Naive B cell (primary cell): ENCODE measurements at regions not wholly inside any gene's neighbourhood (a gene's known extent, or its start where the extent isn't known, plus 50 kb on each side); places are given as distances from the start of the nearest gene placed in this dataset.

ENCODE experiments used
- ATAC-seq, 2 donors: fragments of 150-1000 bp; cut with Tn5 transposase; 2 replicates each; pipeline ENCODE4 v1.10.0; 2021; ENCODE audit warnings: low read depth in 2 of 2, mild to moderate bottlenecking in 2 of 2, moderate library complexity in 2 of 2
- DNase-seq: peaks from one replicate; pipeline ENCODE4 v3.0.0; 2022
- H3K27ac Mint-ChIP-seq, 6 donors: one replicate each; pipeline ENCODE4 v1.8.0; 2020 to 2022; ENCODE audit warnings: mild to moderate bottlenecking in 6 of 6, mixed read lengths in 6 of 6, moderate library complexity in 5 of 6, inconsistent platforms in 2 of 6
- H3K27me3 Mint-ChIP-seq, 3 donors: one replicate each; pipeline ENCODE4 v1.8.0; 2021 to 2022; ENCODE audit warnings: mixed read lengths in 3 of 3, mild to moderate bottlenecking in 1 of 3
- H3K36me3 Mint-ChIP-seq, 2 donors: one replicate each; pipeline ENCODE4 v1.8.0; 2020 to 2022; ENCODE audit warnings: mixed read lengths in 2 of 2, inconsistent platforms in 1 of 2, mild to moderate bottlenecking in 1 of 2
- H3K4me1 Mint-ChIP-seq, 3 donors: one replicate each; pipeline ENCODE4 v1.8.0; 2020 to 2022; ENCODE audit warnings: mixed read lengths in 3 of 3, inconsistent platforms in 1 of 3, mild to moderate bottlenecking in 1 of 3, moderate library complexity in 1 of 3
- H3K4me3 Mint-ChIP-seq, 8 donors: one replicate each; pipeline ENCODE4 v1.8.0; 2020 to 2022; ENCODE audit warnings: mild to moderate bottlenecking in 8 of 8, mixed read lengths in 8 of 8, moderate library complexity in 8 of 8, inconsistent platforms in 2 of 8
- H3K9me3 Mint-ChIP-seq, 7 donors: one replicate each; pipeline ENCODE4 v1.8.0; 2020 to 2022; ENCODE audit warnings: mixed read lengths in 7 of 7, mild to moderate bottlenecking in 5 of 7, inconsistent platforms in 2 of 7, moderate library complexity in 1 of 7

DNA sequence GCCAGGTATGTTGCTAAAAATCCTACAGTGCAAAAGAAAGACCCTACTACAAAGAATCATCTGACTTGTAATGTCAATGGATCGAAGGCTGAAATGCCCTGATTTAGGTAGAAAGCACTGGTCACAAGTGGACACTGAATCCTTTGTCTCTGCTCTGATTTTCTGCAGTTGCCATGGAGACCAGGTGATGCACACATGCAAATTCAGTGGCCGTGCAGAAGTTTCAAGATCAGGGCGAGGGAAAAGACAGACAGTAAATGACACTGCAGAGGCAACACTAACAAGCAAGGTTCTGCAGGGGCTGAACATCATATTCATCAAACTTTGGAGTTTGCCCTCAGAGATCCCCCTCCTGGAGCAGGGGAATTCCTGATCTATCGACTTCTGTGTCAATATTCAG is 370.3 kb upstream of the TMEM132C start:
- DNase-seq (no peak), ATAC-seq (no peak)
- Mint-ChIP-seq H3K4me1 (no peaks in the 10 kb centered on the region), H3K9me3 (peaks cover 0 to 5% (median 0%) of the 10 kb centered on the region in 7 donors), H3K4me3 (no peak overlapping the region), H3K27me3 (no peaks in the 10 kb centered on the region), H3K36me3 (no peaks in the 10 kb centered on the region), H3K27ac (no peak overlapping the region)

DNA sequence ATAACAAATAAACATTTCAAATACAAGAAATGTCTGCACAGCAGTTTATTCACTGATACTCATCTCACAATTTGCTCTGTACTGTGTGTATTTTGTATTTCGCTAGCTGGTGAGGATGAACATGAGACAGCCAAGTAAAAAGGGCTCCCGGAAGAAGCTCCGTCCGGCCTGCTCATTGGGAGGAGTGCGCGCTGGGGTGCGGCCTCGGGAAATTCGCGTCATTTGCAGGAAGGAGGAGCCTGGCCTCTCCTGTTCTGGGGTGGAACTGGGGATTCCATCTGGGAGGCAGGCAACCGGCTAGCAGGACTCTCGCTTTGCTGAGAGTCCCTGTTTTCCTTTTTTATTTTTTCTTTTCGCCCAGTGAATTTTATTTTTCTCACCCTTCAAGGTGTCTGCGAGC is 368.4 kb upstream of the TMEM132C start:
- Mint-ChIP-seq H3K27me3 (no peaks in the 10 kb centered on the region), H3K27ac (no peak overlapping the region), H3K9me3 (peaks cover 0 to 5% (median 0%) of the 10 kb centered on the region in 7 donors), H3K4me3 (no peak overlapping the region), H3K36me3 (no peaks in the 10 kb centered on the region), H3K4me1 (no peaks in the 10 kb centered on the region)
- DNase-seq (no peak), ATAC-seq (no peak)

DNA sequence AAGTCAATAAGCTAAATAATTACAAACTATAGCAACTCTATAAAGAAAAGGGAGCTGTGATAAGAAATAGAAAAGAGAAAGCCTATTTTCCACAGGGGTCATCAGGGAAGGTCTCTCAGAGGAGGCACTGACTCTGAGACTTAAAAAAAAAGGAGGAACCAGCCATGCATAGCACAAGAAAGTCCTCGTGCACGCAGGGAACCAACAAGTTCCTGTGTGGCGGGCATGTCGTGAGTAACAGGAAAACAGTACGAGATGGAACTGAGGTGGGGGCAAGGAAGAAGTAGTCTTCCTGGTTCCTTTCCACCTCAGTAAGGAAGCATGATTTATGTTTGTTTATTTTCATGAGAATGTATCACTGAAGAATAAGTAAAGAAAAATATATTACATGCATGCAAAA is 367.0 kb upstream of the TMEM132C start:
- Mint-ChIP-seq H3K4me3 (no peak overlapping the region), H3K4me1 (no peaks in the 10 kb centered on the region), H3K27ac (no peak overlapping the region), H3K9me3 (peaks cover 0 to 10% (median 3%) of the 10 kb centered on the region in 7 donors), H3K36me3 (no peaks in the 10 kb centered on the region), H3K27me3 (no peaks in the 10 kb centered on the region)
- DNase-seq (no peak), ATAC-seq (no peak)

DNA sequence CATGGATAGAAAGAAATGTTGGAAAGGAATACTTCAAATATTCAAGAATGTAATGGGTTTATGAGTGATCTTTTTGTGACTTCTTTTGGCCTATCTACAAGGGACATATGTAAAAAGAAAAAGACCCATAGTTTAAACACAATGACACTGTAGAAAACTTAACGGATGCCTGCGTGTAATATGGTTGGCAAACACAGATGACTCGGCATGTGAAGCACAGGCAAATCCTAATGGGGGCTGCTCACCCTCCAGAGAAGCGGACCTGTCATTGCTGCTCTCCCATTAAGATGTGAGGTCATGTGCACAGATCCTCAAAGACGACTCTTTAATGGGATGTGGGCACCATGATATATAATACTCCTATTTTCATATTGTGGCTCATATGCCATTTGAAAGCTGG is 366.6 kb upstream of the TMEM132C start:
- H3K9me3 Mint-ChIP-seq: peaks cover 1 to 13% (median 4%) of the 10 kb centered on the region in 7 donors
- ATAC-seq: no peak
- H3K4me3 Mint-ChIP-seq: no peak overlapping the region
- H3K36me3 Mint-ChIP-seq: no peaks in the 10 kb centered on the region
- DNase-seq: no peak
- H3K27ac Mint-ChIP-seq: no peak overlapping the region
- no peaks in the 10 kb centered on the region for H3K27me3 Mint-ChIP-seq
- H3K4me1 Mint-ChIP-seq: no peaks in the 10 kb centered on the region

DNA sequence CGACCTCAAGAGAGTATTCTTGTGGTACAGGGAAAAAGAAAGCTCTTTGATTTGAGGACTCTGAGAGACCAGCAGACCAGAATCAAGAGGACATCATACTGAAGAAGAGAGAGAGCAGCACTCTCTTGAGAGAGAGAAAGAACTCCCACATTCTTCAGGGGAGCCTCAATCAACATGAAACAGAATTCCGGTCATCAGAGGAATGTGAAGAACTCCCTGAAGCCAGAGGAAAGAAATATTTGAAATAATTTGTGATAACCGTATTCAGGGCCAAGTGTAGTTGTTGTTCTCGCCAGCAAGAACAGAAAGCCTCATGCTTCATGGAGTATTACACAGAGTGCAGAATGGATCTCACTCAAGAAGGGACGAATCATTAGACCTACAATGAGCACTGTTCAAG is 363.8 kb upstream of the TMEM132C start:
- Mint-ChIP-seq H3K4me1 (no peaks in the 10 kb centered on the region), H3K4me3 (no peak overlapping the region), H3K9me3 (peaks cover 1 to 20% (median 7%) of the 10 kb centered on the region in 7 donors), H3K27ac (no peak overlapping the region), H3K36me3 (no peaks in the 10 kb centered on the region), H3K27me3 (no peaks in the 10 kb centered on the region)
- DNase-seq: no peak
- ATAC-seq: no peak

DNA sequence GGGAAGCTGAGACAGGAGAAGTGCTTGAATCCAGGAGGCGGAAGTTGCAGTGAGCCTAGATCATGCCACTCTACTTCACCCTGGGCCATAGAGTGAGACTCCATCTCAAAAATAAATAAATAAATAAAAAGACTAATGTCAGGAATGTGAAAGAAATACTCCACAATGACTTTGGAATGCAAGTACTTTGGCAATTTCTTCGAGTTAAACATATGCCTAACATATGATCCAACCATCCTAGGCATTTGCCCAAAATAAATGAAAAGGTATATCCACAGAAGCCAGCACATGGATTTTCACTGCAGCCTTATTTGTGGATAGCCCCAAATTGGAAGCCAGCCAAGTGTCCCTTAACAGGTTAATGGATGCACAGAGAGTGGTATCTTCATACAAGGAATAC is 357.9 kb upstream of the TMEM132C start:
- H3K27me3 Mint-ChIP-seq: no peaks in the 10 kb centered on the region
- H3K4me1 Mint-ChIP-seq: no peaks in the 10 kb centered on the region
- no peak for ATAC-seq
- H3K36me3 Mint-ChIP-seq: no peaks in the 10 kb centered on the region
- H3K27ac Mint-ChIP-seq: no peak overlapping the region
- DNase-seq: no peak
- no peak overlapping the region for H3K4me3 Mint-ChIP-seq
- H3K9me3 Mint-ChIP-seq: peaks cover 4 to 20% (median 10%) of the 10 kb centered on the region in 7 donors

DNA sequence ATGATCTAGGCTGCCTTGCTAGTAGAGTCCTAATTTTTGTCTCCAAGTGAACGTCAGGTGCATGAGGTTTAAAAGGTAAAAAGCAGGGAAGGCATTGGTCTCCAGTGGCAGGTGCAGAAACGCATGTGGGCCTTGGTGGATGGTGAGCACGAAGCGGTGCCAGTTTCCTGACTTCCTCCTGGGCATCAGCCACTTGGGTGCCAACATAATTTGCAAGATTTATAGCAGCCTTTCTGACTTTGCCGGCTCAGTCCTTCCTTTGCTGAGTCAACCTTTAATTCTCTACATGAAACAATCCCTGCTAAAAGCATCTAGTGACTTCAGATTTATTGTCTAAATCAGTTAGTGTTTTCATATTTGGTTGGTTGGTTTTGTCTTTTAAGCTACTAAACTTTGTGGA is 355.7 kb upstream of the TMEM132C start:
- Mint-ChIP-seq H3K27me3 (no peaks in the 10 kb centered on the region), H3K4me1 (no peaks in the 10 kb centered on the region), H3K4me3 (no peak overlapping the region), H3K9me3 (peaks cover 0 to 7% (median 3%) of the 10 kb centered on the region in 7 donors), H3K27ac (no peak overlapping the region), H3K36me3 (no peaks in the 10 kb centered on the region)
- no peak for DNase-seq
- ATAC-seq: no peak

DNA sequence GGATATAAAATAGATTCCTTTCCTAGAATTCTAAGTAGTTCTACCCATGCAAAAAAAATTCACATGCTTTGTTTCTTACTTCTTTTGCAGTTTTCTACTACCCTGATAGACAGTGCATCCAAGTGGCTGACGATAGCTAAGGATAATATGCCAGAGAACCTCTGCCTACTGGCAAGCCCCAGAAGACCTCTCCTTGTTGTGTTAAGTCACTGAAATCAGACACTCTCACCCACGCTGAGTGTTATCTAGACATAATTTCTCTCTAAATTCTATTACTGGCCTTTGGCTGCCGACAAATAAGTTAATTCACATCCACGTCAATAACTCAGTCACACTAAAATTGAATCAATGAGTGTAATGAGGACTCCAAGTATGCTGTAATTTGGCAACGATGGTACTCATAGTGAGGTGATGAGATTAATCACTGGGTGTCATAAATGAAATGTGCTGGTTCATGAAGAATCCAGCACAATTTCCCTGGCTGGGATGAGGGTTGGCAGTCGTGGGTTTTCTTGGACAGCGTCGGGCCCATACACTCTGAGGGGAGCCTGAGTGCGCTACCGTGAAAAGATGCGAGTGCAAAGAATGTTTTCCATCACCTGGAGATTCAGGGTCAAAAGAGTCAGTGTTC is 354.8 kb upstream of the TMEM132C start:
- Mint-ChIP-seq H3K4me1 (no peaks in the 10 kb centered on the region), H3K36me3 (no peaks in the 10 kb centered on the region), H3K4me3 (no peak overlapping the region), H3K27me3 (no peaks in the 10 kb centered on the region), H3K9me3 (peaks cover 0 to 4% (median 2%) of the 10 kb centered on the region in 7 donors), H3K27ac (no peak overlapping the region)
- ATAC-seq (no peak), DNase-seq (no peak)

DNA sequence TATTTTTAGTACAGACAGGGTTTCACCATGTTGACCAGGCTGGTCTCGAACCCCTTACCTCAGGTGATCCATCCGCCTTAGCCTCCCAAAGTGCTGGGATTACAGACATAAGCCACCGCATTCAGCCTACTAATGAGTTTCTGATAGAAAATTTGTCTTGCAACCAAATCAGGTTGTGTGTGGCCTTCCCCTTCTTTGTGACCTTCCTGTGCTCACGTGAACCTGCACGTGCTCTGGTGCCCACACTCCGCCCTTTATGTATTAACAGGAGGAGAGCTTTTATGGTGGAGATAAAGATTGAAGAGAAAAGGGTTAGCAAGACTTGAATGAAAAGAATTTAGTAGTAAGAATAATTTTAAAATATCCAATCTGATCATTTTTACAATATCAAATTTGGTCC is 343.5 kb upstream of the TMEM132C start:
- DNase-seq (no peak), ATAC-seq (no peak)
- H3K9me3 Mint-ChIP-seq: peaks cover 0 to 3% (median 1%) of the 10 kb centered on the region in 7 donors
- H3K27ac Mint-ChIP-seq: no peak overlapping the region
- no peaks in the 10 kb centered on the region for H3K4me1 Mint-ChIP-seq
- H3K4me3 Mint-ChIP-seq: no peak overlapping the region
- H3K27me3 Mint-ChIP-seq: no peaks in the 10 kb centered on the region
- H3K36me3 Mint-ChIP-seq: no peaks in the 10 kb centered on the region

DNA sequence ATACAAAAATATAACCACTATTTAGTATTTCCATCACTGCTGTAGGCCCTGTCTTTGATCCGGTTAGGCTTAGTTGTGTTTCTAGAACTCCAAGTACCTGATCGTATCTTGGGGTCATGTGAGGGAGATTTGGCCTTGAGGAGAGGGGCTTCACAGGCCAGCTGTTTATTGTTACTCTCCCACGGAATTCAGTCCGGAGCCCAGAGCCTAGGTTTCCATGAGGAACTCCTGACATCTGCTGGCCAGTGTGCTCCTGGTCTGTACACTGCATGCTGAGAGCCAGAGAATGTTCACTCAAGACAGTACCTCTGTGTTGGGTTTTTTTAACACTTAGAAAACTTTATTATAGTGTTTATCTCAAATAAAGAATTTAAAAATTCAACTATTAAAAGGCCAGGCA is 341.0 kb upstream of the TMEM132C start:
- Mint-ChIP-seq H3K4me3 (no peak overlapping the region), H3K27ac (no peak overlapping the region), H3K36me3 (no peaks in the 10 kb centered on the region), H3K27me3 (no peaks in the 10 kb centered on the region), H3K9me3 (peaks cover 0 to 5% (median 2%) of the 10 kb centered on the region in 7 donors), H3K4me1 (no peaks in the 10 kb centered on the region)
- DNase-seq: no peak
- no peak for ATAC-seq

DNA sequence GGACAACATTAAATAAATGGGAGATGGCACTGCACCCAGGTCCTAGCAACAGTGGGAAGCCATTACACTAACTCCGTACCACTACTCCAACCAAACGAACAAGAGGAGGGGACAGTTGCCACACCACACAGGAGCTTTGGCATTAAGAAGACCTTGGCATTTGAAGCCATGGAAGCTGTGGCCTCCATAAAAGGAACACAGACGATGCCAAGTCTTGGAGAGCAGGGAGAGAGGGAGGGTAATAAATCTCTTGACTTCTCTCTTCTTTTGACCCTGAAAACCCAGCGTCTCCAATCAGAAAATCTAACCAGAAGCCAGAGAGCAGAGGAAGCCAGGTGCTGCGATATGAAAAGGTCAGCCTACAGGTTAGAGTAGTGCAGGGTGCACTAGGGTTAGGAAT is 338.8 kb upstream of the TMEM132C start:
- Mint-ChIP-seq H3K4me3 (no peak overlapping the region), H3K4me1 (no peaks in the 10 kb centered on the region)

DNA sequence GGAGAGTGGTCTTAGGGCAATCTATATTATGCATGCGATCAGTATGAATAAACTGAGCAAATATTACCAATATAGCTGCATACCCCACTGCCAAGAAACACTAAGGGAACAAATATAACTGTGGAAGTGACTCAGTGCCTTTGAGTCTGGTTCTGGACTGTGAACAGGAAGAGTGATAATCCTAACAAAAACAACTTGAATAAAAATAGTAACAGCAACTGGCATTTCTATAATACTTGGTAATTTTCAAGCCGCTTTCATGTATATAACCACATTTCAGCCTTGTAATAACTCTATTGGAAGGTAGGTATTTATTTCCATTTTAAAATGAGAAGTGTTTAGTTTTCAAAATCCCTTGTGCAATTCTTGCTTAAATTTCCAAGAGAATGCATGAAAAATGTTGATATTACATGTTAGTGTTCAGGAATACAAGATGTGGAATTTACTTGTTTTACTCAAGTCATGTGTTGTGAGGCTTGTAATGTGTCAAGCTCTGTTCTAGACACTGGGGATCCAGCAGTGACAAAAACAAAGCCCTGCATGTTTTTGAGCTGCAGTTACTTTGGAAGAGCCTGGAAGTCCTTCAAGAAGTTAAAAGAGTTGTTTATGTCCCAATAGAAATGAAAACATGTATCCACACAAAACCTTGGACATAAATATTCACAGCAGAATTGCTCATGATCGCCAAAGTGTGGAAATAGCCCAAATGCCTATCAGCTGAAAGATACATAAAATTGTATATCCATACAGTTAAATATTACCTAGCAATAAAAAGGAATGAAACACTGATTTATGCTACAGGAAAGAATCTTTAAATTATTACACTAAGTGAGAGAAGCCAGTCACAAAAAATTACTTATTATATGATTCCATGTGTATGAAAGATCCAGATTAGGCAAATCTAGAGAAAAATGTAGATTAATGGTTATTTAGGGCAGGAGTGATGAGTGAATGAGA is 338.1 kb upstream of the TMEM132C start:
- Mint-ChIP-seq H3K4me3 (no peak overlapping the region), H3K27ac (no peak overlapping the region), H3K27me3 (no peaks in the 10 kb centered on the region), H3K36me3 (no peaks in the 10 kb centered on the region), H3K4me1 (no peaks in the 10 kb centered on the region), H3K9me3 (peaks cover 0 to 5% (median 2%) of the 10 kb centered on the region in 7 donors)
- DNase-seq: no peak
- no peak for ATAC-seq

More for the DNA sequence above, 338.8 kb upstream of the TMEM132C start:
- peaks cover 0 to 5% (median 2%) of the 10 kb centered on the region in 7 donors for H3K9me3 Mint-ChIP-seq
- no peaks in the 10 kb centered on the region for H3K36me3 Mint-ChIP-seq
- no peak for ATAC-seq
- no peaks in the 10 kb centered on the region for H3K27me3 Mint-ChIP-seq
- DNase-seq: no peak
- H3K27ac Mint-ChIP-seq: no peak overlapping the region

DNA sequence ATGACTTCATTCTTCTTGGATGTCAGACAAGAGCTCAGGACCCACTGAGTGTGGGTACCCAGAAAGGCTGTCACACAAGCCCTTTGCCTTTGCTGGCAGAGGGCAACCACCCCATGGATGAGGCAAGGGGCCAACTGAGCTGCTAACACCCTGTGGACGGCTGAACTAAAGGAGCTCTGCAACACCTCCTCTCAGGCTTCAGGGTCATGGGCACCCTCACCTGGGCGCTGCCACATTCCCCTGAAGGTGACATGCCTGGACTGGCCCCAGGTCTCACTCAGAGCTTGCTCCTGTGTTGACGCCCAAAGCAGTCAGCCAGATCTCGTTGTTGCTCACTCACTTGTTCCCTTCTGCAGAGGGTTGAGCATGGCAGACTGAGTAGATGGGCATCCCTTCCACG is 336.8 kb upstream of the TMEM132C start:
- H3K27me3 Mint-ChIP-seq: no peaks in the 10 kb centered on the region
- H3K4me3 Mint-ChIP-seq: no peak overlapping the region
- DNase-seq (no peak), ATAC-seq (no peak)
- H3K4me1 Mint-ChIP-seq: no peaks in the 10 kb centered on the region
- no peaks in the 10 kb centered on the region for H3K36me3 Mint-ChIP-seq
- H3K9me3 Mint-ChIP-seq: peaks cover 0 to 5% (median under 1%) of the 10 kb centered on the region in 7 donors
- H3K27ac Mint-ChIP-seq: no peak overlapping the region

DNA sequence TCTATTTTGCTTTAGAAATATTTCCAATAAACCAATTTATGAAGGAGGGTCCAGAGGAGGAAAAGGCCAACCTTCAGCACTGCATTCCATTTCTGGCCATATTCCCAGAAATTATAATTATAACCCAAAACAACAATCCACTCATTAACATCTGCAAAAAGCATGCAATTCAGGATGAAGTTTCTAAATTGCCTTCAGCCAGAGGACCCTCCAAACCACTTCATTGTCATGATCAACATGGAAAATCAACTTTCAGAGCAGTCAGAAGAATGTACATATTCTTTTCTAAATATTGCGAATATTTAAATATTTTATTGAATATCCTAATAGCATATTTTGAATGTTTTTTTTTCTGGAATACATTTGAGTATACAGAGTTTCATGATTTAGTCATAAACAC is 332.6 kb upstream of the TMEM132C start:
- DNase-seq (no peak), ATAC-seq (no peak)
- no peaks in the 10 kb centered on the region for H3K4me1 Mint-ChIP-seq
- no peaks in the 10 kb centered on the region for H3K27me3 Mint-ChIP-seq
- no peak overlapping the region for H3K27ac Mint-ChIP-seq
- H3K36me3 Mint-ChIP-seq: no peaks in the 10 kb centered on the region
- H3K4me3 Mint-ChIP-seq: no peak overlapping the region
- H3K9me3 Mint-ChIP-seq: peaks cover 0 to 9% (median 0%) of the 10 kb centered on the region in 7 donors
